Activated naive CD8-positive, alpha-beta T cell treated with anti-CD3 and anti-CD28 coated beads, Interleukin-2, amount 50 U/mL, for 24 hours (primary cell): ENCODE measurements at regions not wholly inside any gene's neighbourhood (a gene's known extent, or its start where the extent isn't known, plus 50 kb on each side); places are given as distances from the start of the nearest gene placed in this dataset.

ENCODE experiments used
- ATAC-seq: fragments of 150-1000 bp; cut with Tn5 transposase; one replicate; pipeline ENCODE4 v1.10.0; 2021
- DNase-seq: peaks from one replicate; pipeline ENCODE4 v3.0.0; 2021
- H3K27ac Mint-ChIP-seq: one replicate; pipeline ENCODE4 v1.8.0; 2021; ENCODE audit warnings: mild to moderate bottlenecking, mixed read lengths
- H3K27me3 Mint-ChIP-seq: one replicate; pipeline ENCODE4 v1.8.0; 2021; ENCODE audit warnings: mixed read lengths
- H3K36me3 Mint-ChIP-seq: one replicate; pipeline ENCODE4 v1.8.0; 2021; ENCODE audit warnings: low read depth, mixed read lengths
- H3K4me1 Mint-ChIP-seq: one replicate; pipeline ENCODE4 v1.8.0; 2021; ENCODE audit warnings: mixed read lengths
- H3K4me3 Mint-ChIP-seq: one replicate; pipeline ENCODE4 v1.8.0; 2021; ENCODE audit warnings: mild to moderate bottlenecking, moderate library complexity, mixed read lengths
- H3K9me3 Mint-ChIP-seq: one replicate; pipeline ENCODE4 v1.8.0; 2021; ENCODE audit warnings: mixed read lengths

- Mint-ChIP-seq H3K27me3 (peaks cover 3% of the 10 kb centered on the region), H3K4me1 (no peaks in the 10 kb centered on the region), H3K27ac (no peak overlapping the region), H3K9me3 (peaks cover 4% of the 10 kb centered on the region), H3K4me3 (no peak overlapping the region), H3K36me3 (no peaks in the 10 kb centered on the region)
- no peak for ATAC-seq
- DNase-seq, result no peak
Measured at GRCh38 chr10:131695496-131696165, 205.2 kb upstream of the PPP2R2D start.

GRCh38 chr10:131697476-131698128 is 203.2 kb upstream of the PPP2R2D start:
- Mint-ChIP-seq H3K4me1 (no peaks in the 10 kb centered on the region), H3K27ac (no peak overlapping the region), H3K9me3 (peaks cover 4% of the 10 kb centered on the region), H3K36me3 (no peaks in the 10 kb centered on the region), H3K27me3 (no peaks in the 10 kb centered on the region), H3K4me3 (no peak overlapping the region)
- ATAC-seq (no peak), DNase-seq (no peak)

- ATAC-seq (no peak), DNase-seq (no peak)
- Mint-ChIP-seq H3K4me3 (no peak overlapping the region), H3K27ac (no peak overlapping the region), H3K36me3 (no peaks in the 10 kb centered on the region), H3K27me3 (no peaks in the 10 kb centered on the region), H3K4me1 (no peaks in the 10 kb centered on the region), H3K9me3 (peaks cover 4% of the 10 kb centered on the region)
Measured at GRCh38 chr10:131698232-131698631, 202.6 kb upstream of the PPP2R2D start.

GRCh38 chr10:131698986-131699385 is 201.8 kb upstream of the PPP2R2D start:
- DNase-seq (no peak), ATAC-seq (no peak)
- Mint-ChIP-seq H3K9me3 (peaks cover 4% of the 10 kb centered on the region), H3K4me1 (no peaks in the 10 kb centered on the region), H3K4me3 (no peak overlapping the region), H3K27me3 (no peaks in the 10 kb centered on the region), H3K36me3 (no peaks in the 10 kb centered on the region), H3K27ac (no peak overlapping the region)

GRCh38 chr10:131700032-131700431 is 200.8 kb upstream of the PPP2R2D start:
- Mint-ChIP-seq H3K27ac (no peak overlapping the region), H3K36me3 (no peaks in the 10 kb centered on the region), H3K27me3 (no peaks in the 10 kb centered on the region), H3K4me1 (no peaks in the 10 kb centered on the region), H3K9me3 (peaks cover 4% of the 10 kb centered on the region), H3K4me3 (no peak overlapping the region)
- DNase-seq, result no peak
- ATAC-seq, result no peak

- DNase-seq (no peak), ATAC-seq (no peak)
- H3K9me3 Mint-ChIP-seq, result peaks cover 4% of the 10 kb centered on the region
- H3K36me3 Mint-ChIP-seq, result no peaks in the 10 kb centered on the region
- H3K27ac Mint-ChIP-seq, result no peak overlapping the region
- no peak overlapping the region for H3K4me3 Mint-ChIP-seq
- H3K27me3 Mint-ChIP-seq, result no peaks in the 10 kb centered on the region
- H3K4me1 Mint-ChIP-seq, result no peaks in the 10 kb centered on the region
Measured at GRCh38 chr10:131700506-131700905, 200.3 kb upstream of the PPP2R2D start.

- Mint-ChIP-seq H3K4me3 (no peak overlapping the region), H3K27me3 (no peaks in the 10 kb centered on the region), H3K36me3 (no peaks in the 10 kb centered on the region), H3K4me1 (no peaks in the 10 kb centered on the region), H3K27ac (no peak overlapping the region), H3K9me3 (peaks cover under 1% of the 10 kb centered on the region)
- no peak for DNase-seq
- no peak for ATAC-seq
Measured at GRCh38 chr10:131701131-131701947, 199.5 kb upstream of the PPP2R2D start.

GRCh38 chr10:131702531-131703356 is 198.1 kb upstream of the PPP2R2D start:
- DNase-seq, result no peak
- H3K4me1 Mint-ChIP-seq, result no peaks in the 10 kb centered on the region
- peaks cover 4% of the 10 kb centered on the region for H3K27me3 Mint-ChIP-seq
- peaks cover 6% of the 10 kb centered on the region for H3K9me3 Mint-ChIP-seq
- H3K4me3 Mint-ChIP-seq, result no peak overlapping the region
- H3K36me3 Mint-ChIP-seq, result no peaks in the 10 kb centered on the region
- no peak for ATAC-seq
- no peak overlapping the region for H3K27ac Mint-ChIP-seq

GRCh38 chr10:131703541-131703940 is 197.3 kb upstream of the PPP2R2D start:
- H3K27ac Mint-ChIP-seq, result no peak overlapping the region
- H3K36me3 Mint-ChIP-seq, result no peaks in the 10 kb centered on the region
- no peak overlapping the region for H3K4me3 Mint-ChIP-seq
- peaks cover 7% of the 10 kb centered on the region for H3K9me3 Mint-ChIP-seq
- peaks cover 4% of the 10 kb centered on the region for H3K27me3 Mint-ChIP-seq
- no peaks in the 10 kb centered on the region for H3K4me1 Mint-ChIP-seq
- DNase-seq, result no peak
- ATAC-seq, result no peak

GRCh38 chr10:131703941-131704340 is 196.9 kb upstream of the PPP2R2D start:
- H3K36me3 Mint-ChIP-seq, result no peaks in the 10 kb centered on the region
- no peaks in the 10 kb centered on the region for H3K4me1 Mint-ChIP-seq

GRCh38 chr10:131706476-131706875 is 194.3 kb upstream of the PPP2R2D start:
- Mint-ChIP-seq H3K9me3 (peaks cover 7% of the 10 kb centered on the region), H3K36me3 (no peaks in the 10 kb centered on the region), H3K4me1 (no peaks in the 10 kb centered on the region), H3K27me3 (peaks cover 10% of the 10 kb centered on the region), H3K4me3 (no peak overlapping the region), H3K27ac (no peak overlapping the region)
- DNase-seq (no peak), ATAC-seq (no peak)

More at GRCh38 chr10:131703941-131704340, 196.9 kb upstream of the PPP2R2D start:
- no peak overlapping the region for H3K27ac Mint-ChIP-seq
- no peak for ATAC-seq
- H3K9me3 Mint-ChIP-seq, result peaks cover 7% of the 10 kb centered on the region
- H3K4me3 Mint-ChIP-seq, result no peak overlapping the region
- no peak for DNase-seq
- H3K27me3 Mint-ChIP-seq, result peaks cover 4% of the 10 kb centered on the region

GRCh38 chr10:131706952-131707351 is 193.9 kb upstream of the PPP2R2D start:
- DNase-seq, result no peak
- no peak for ATAC-seq
- Mint-ChIP-seq H3K36me3 (no peaks in the 10 kb centered on the region), H3K4me1 (no peaks in the 10 kb centered on the region), H3K27me3 (peaks cover 10% of the 10 kb centered on the region), H3K9me3 (peaks cover 7% of the 10 kb centered on the region), H3K4me3 (no peak overlapping the region), H3K27ac (no peak overlapping the region)

GRCh38 chr10:131708225-131708880 is 192.5 kb upstream of the PPP2R2D start:
- DNase-seq, result no peak
- no peak for ATAC-seq

More at GRCh38 chr10:131708225-131708880, 192.5 kb upstream of the PPP2R2D start:
- Mint-ChIP-seq H3K4me3 (no peak overlapping the region), H3K36me3 (no peaks in the 10 kb centered on the region), H3K9me3 (peaks cover 7% of the 10 kb centered on the region), H3K27ac (no peak overlapping the region), H3K27me3 (peaks cover 11% of the 10 kb centered on the region), H3K4me1 (no peaks in the 10 kb centered on the region)
